ENCODE measurements at regions not wholly inside any gene's neighbourhood (a gene's known extent, or its start where the extent isn't known, plus 50 kb on each side); places are given as distances from the start of the nearest gene placed in this dataset.
A peak's percentile ranks its signal among the peaks of the same experiment; 100 is the strongest.

DNA sequence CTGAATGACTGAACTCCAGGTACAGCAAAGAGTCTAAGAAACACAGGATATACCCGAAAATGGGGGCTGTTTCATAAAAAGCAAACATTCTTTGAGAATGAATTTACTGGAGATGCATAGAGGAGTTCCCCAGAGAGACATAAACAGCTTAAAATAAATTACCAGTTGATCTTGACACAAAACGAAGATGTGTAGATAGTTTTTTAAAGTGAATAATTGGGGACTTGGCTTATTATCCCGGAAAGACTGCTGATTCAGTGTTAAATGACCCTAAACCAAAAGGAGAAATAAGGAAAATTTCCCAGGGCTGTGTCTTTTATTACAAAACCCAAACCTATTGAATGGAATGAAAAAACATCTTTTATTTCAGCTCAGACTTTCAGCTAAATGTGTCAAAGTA, 1052.8 kb upstream of the TMEM132C start:
- DNase-seq: no peak

DNA sequence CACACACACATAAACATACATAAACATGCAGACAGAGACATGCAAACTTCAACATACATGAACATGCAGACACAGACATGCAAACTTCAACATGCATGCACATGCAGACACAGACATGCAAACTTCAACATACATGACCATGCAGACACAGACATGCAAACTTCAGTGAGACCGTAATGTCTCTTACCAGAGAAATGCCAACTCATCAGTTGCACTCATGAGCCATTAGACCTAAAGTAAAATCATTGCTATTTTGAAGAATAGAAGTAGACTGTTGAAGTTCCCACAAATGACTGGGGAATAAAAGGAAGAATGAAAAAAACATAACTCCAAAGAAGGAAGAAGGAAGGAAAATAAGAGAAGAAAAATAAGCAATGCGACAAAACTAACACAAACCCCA, 1044.0 kb upstream of the TMEM132C start:
- DNase-seq: no peak

DNA sequence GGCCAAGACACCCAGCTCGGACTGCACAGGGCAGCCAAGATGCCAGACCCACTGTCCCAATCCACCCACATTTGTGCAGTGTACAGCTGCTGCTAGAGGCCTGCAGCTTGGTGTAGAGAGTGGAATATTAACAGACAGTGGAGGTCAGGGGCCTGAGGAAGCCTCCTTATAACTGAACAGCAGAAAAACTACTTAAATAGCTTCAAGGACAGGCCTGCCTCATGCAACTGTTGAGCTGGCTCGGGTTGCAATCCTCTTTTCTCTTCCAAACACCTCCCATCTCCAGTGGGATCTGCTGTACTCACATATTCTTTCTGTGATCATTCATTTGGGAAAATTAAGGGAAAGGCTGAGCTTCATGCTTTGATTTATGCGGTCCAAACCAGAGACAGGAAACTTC, 1043.2 kb upstream of the TMEM132C start:
- no peak for DNase-seq

DNA sequence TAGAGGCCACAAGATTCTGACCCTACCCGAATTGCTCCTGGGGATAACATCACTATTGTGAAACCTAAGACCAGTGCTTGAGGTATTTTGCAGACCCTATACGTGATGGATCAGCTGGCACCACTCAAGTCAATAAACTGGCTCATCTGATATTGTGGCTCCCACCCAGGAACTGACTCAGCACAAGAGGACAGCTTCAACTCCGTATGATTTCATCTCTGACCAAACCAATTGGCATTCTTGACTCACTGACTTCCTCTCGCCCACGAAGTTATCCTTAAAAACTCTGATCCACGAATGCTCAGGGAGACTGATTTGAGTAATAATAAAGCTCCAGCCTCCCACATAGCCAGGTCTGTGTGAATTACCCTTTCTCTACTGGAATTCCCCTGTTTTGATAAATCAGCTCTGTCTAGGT, 1036.1 kb upstream of the TMEM132C start:
- DNase-seq: peak; percentile 17

DNA sequence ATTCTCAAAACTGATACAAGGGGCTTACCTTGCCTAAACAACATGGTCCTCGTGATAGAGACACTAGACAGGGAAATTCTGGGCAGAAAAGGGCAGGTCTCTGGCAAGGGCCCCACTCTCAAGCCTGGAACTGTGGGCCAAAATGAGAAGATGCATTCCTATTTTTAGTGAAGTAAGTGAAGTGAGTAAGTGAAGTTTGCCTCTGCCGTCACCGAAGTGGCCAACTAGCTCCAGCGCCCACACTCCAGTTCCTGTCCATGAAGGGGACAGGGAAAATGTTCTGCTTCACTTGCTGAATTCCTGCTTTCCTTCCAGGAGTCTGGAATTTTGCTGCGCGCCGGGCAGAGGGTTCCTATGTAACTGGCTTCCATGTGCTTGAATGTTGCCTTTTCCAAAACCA, 1035.6 kb upstream of the TMEM132C start:
- DNase-seq: no peak

DNA sequence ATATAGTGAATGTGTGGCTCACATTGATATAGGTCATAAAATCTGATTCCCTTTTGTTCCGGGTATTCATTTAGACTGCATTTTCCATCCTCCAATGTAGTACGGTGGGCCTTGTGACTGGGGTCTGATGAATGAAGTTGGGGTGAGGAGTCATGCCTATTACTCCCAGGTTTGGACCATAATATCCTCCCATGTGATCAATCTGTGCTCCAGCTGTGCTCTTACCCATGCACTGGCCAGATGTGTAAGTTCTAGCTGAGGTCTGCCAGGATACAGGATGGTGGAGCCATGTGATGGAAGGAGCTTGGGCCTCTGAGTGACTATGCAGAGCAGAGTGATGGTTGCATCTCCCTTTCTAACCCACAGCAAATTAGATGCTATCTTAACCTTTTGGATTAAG, 1034.0 kb upstream of the TMEM132C start:
- no peak for DNase-seq

DNA sequence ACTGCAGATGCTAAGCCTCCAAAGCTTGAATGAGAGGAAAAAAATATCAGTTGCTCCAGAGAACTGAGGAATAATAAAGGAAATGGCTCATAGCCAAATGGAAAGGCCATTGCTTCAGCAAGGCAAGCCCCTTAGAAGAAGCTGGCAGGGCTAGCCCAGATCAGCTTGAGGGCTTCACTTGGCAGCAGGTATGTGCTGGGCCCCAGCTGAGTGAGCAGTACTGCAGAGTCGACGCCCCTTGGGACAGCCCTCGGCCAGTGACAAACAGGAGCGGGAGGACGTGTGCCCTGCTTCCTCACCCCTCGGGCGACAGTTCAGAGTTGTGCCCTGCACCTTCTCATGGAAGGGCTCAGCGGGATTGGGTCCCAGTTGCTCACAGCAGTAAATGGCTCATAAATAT, 1031.2 kb upstream of the TMEM132C start:
- no peak for DNase-seq

DNA sequence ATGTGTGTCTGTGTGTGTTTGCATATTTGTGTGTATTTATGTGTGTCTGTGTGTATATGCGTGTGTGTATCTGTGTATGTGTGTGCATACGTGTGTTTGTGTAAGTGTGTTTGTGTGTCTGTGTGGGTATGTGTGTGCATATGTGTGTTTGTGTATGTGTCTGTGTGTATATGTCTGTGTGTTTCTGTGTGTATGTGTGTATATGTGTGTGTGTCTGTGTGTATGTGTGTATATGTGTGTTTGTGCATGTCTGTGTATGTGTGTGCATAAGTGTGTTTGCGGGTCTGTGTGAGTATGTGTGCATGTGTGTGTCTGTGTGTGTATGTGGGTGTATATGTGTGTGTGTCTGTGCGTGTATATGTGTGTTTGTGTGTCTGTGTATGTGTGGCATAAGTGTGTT, 1030.5 kb upstream of the TMEM132C start:
- no peak for DNase-seq

DNA sequence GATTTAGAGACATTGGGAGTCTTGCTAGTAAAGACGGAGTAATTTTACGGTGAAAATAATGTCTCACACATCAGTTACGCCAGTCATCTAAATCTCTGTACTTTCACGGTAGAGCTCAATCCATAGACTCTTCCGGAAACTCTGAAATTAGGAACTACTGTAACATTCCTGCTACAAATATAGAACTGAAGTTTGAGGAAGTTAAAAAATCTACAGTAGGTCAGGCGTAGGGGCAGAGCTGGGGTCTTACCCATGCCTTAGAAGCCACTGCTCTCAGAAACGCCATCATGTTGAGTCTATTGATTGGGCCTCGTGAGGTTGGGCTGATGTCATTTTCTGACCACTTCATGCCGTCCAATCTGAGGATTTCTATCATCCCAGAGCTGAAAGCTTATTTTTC, 1029.8 kb upstream of the TMEM132C start:
- no peak for DNase-seq

DNA sequence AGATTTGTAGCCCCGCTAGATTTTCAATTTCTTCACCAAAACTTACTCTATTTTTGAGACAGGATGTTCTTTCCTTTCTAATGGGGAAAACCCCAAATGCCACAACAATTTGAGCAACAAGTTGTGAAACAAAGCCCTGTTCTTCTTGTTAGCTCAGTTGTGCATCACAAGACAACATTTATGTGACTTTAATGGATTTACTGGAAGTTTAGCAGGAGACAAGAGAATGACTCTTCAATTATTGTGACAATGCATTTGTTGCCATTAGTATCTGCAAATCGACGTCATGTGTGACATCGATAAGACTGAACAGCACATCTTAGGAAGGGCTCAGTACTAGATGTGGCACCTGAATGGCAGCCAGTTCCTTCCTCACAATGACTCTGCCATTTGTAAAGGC, 1028.9 kb upstream of the TMEM132C start:
- DNase-seq: no peak

DNA sequence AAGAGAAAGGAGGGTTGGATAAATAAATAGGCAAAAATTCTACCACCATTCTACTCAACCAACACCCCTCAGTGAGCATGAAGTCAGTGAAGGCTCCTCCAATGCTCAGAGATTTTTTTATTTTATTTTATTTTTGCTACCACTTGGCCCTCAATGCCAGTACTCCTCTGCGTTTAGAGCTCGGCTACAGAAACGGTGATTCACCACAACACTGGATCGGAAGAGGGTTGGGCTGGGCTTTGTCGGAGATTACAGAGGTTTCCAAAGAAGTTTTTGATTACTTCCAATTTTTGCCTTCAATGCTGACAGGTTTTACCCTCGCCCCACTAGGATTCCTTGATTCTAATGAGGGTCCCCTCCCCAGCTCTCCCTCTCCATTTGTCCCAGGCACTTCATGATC, 1027.2 kb upstream of the TMEM132C start:
- DNase-seq: no peak

DNA sequence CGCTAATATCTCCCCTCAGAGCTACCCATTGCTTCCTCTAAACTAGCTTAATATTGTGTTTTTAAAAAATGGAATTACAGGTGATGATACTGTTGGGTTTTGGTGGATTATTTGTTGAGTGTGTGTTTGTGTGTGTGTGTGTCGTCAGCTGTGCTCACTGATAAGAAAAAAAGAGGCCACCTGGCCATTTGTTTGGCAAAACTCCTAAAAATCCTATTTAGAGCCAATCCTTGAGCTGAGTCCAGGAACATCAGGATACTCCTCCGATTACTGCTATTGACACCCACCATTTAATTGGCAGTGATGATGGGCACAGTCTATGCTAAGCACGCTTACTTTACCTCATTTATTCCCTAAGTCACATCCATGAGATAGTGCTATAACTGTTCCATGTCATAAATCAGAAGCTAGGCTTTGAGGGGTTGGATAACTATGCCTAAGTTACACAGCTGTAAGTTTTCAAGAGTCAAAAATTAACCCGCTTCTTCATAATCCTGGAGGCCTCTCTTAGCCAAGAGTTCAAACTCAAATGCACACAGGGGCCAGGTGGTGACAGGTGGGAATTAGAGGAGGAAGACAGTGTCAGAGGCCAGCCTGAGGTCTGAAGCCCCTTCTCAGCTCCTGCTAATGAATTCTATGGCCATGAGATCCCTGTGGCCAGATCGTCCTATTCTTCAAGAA, 1026.6 kb upstream of the TMEM132C start:
- DNase-seq: no peak

DNA sequence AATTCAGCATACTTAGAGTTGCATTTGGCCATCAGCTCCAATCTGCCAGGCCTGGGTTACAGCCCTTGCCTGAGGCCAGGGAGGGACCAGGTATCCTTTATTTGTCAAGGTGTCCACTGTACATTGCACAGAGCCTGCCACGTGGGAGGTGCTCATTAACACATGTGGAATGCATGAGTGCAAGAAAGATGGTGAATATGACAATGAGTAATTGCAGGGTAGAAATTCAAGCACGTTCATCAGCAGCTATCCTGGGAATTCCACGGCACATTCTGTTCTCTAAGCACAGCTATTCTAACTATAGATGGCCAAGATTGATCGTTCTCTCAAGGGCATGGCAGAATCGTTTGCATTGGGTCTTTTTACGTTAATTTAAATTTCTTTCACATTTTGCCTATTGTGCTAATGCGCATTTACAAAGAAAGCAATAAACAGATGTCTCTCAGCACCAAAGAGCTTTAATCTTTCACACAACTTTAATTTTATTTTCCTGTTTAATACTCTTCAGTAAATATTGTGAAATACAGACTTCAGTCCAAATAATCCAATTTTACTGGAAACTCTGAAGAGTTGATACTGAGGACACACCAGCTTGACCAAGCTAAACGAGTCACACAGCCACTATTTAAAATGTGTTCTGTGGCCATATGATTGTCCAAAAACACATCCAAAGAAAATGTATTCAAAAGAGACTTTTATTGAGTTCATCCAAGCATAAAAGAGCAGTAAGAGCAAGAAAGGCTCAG, 1025.7 kb upstream of the TMEM132C start:
- DNase-seq: no peak

DNA sequence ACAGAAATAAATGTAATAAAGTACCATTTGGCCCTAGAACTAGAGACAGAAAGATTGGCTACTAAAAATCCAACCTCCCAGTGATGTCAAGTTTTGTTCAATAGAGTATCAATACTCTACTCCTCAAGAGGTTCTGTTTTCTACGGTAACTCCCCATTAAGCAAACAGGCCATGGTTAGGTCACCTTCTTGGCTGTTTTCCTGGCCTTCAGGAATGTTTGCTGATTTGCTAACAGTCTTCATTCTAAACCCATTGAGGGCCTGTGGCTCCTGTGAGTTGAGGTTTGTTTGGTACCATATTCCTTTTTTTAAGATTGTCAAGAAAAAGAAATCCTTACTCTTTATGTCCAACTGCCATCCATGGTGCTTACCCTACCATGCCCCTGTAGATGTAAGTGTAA, 1022.0 kb upstream of the TMEM132C start:
- no peak for DNase-seq

DNA sequence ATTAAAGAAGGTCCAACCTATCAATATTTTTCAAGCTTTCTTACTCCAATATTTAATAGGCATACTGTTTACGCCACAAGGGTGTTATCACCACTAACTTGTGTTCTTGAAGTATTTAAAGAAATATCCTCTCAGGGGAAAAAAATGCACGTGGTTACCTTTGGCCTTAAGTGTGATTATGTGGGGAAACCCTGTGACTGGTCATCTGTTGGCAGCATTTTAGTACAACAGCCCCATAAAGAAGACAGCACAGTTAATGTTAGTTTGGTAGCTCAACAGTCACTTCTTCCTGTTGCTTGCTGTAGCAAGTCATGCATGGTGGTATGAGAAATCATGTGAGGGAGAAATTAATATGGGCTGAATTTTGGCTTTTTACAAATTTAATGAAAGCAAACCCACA, 1021.5 kb upstream of the TMEM132C start:
- no peak for DNase-seq

DNA sequence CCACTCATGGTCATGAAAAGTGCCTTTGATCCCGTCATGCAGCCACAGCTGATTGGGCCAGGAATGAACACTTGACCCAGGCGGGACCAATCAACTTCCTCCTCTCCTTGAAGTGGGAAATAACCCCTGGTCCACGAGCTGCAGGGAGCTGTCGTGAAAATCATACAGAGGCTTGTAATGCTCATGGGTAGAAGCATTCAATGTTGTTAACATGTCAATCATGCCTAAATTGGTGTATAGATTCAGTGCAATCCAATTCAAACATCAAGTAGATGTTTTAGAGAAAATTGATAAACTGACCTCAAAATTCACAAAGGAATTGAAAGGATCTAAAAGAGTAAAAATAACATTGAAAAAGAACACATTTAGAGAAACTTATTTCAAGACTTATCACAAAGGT, 1019.0 kb upstream of the TMEM132C start:
- DNase-seq: no peak

DNA sequence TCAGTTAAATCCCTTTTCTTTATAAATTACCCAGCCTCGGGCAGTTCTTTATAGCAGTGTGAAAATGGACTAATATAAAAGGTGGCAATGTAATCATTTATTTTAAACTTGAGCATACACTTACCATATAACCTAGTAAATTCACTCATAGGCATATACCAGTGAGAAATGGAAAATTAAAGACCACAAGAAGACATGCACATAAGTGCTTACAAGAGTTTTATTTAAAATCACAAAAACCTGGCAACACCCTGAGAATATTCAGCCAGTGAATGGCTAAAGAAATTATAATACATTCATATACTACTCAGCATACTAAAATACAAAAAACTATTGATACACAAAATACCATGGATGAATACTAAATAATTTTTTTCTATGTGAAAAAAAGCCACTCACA, 1017.5 kb upstream of the TMEM132C start:
- DNase-seq: no peak

DNA sequence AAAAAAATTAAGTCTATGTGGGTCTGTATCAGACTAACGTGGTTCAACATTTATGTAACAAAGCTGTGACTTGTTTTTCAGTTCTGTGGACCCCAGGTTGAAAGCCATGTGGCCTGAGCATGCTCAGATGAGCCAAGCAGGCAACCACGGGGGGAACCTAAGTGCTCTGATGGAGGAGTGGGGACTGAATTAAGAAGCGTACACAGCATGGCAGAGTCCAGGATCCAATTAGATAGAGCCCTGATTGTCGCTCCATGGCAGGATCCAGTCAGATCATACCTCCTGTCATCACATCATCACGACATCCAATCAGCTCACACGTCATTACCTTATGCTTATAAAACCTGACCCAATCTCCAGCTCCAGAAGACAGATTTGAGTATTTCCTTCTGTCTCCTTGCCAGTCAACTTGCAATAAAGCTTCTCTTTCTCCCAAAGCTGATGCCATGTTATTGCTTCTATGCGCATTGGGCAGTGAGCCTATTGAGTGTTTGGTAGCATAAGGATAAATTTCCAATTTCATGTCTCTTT, 1013.1 kb upstream of the TMEM132C start:
- no peak for DNase-seq

DNA sequence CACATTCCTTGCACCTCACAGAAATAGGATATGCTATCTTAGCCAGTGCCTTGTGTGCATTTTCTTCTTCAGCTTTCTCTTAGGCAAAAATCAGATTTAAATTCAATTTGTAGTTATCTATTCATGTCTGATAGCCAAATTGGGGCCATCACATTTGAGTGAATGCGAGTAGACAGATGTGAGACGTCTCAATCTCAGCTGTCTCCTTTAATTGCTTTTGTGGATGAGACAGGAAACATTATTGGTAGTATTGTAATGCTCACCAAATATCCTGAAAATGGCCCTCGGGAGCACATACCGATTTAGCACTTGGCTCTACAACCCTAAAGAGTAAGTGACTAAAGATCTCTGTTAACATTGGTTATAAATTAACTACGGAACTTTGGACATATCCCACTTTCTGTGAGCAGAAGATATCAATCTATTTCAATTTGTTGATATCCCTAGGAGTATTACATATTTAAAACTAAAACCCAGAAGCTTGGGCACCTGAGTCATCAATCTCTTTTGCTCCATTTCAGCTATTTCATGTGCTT, 1012.5 kb upstream of the TMEM132C start:
- no peak for DNase-seq

DNA sequence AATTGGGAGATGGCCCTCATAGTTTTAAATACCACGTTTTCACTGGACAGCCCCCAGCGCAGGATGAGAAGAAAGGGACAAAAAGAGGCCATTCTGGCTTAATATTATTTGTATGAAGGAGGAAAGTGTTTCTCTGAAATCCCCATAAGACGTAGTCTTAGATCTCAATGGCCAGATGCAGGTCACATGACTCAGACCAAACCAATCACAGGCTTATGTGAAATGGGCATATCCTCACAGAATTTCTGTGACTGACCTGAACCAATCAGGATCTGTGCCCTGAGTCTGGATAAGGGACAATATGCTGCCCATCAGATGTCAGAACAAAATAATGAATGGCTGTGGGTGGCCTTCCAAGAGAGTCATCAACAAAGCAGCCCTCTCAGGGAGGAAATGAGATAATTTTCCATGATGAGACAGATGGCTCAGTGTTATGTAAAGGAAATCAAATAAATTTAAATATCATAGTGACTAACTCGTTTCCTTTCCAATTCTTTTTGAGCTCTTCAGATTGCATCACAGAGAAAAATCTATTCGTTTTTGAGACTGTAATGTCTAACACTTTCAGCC, 1009.5 kb upstream of the TMEM132C start:
- DNase-seq: no peak

DNA sequence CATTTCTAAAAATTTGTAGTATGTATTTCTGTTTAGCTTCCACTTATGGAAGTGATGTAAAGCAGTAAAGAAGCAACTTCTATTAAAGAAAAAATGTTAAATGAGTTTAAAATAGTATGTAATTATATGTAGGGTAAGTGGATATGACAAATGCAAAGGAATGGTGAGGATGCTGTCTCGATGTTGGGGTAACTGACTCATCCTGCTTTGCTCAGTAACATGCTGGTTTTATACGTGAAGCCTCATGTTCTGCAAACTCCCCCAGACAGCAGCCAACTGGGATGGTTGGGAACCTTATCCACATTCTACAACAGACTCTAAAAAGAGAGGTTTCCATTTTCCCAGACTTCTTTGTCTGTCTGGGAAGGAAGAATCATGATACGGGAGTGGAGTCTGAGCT, 1006.4 kb upstream of the TMEM132C start:
- DNase-seq: no peak

DNA sequence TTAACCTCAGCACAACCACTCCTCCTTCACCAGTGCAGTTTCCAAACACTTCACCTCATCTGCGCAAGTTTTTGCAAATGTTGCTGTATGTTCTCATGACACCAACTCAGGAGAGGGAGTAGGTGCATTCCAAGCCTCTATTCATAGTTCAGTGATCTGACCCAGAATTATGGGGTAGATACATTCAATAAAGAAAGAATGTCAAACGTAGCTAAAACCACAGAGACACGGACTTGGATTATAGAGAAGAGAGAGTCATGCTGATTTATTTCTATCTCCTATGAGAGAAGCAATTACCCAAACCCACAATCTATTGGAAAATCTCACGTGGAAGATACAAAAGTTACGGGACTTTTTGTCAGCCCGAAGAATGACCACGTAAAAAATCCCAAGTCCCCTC, 1006.0 kb upstream of the TMEM132C start:
- DNase-seq: no peak

DNA sequence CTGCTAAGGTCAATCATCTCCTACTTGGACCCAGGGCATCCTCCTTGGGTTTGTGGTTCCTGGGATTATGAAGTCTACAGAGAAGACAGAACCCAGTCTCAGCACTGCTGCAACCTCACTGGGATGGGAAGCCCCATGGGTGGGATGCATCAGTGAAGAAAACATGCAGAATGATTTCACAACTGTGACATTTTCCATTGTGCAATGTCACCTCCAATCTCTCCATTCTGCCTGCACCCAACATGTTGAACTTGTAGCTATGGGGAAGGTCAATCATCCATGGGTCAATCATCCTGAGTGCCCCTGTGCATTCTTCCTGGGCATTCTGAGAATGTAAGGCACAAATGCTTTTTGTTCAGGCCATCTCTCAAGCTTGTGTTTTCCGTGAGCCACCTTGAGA, 1004.4 kb upstream of the TMEM132C start:
- no peak for DNase-seq

DNA sequence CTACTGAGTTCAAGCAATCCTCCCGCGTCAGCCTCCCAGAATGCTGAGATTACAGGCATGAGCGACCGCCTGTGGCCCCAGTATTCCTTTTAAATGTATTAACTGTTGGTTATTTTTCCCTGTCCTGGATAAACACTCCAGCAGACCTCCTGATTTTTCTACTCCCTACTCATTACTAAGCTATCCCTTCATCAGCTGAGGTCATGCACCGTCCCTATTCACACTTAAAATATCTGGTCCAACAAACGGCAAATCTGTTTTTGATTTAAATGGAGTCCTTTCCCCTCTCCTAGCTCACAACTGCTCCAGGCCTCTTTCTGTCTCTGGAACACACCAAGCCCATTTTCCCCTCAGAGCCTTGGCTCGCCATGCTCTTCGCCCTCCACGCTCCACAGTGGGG, 1003.3 kb upstream of the TMEM132C start:
- no peak for DNase-seq

Measured in GOT3 (cell line).